SK-N-SH (cell line): ENCODE measurements at regions not wholly inside any gene's neighbourhood (a gene's known extent, or its start where the extent isn't known, plus 50 kb on each side); places are given as distances from the start of the nearest gene placed in this dataset.
"Not testable (repeated sequence)": the region's sequence is repeated elsewhere in the genome, so short reads cannot be mapped to it uniquely, and the experiment has no call there.

Source experiments
- CTCF ChIA-PET: fragments of 300-600, 350-600 bp; formaldehyde crosslinking; extraction: SDS; loops from one replicate; lab custom pipeline; 2021; lab: Yijun Ruan, JAX
- POLR2A ChIA-PET: fragments of 350-600 bp; sonication (Branson Sonifier 250); formaldehyde crosslinking; extraction: SDS; loops from one replicate; lab custom pipeline; 2020; ENCODE audit warnings: antibody characterized with exemption, inconsistent platforms; lab: Yijun Ruan, JAX
- DNase-seq: peaks from one replicate; pipeline ENCODE4 v3.0.0; 2012
- H2AFZ ChIP-seq: fragments of 200-600 bp; sonication (generic); 2 replicates; pipeline ENCODE4 v1.8.1; 2016; ENCODE audit warnings: antibody characterized with exemption, mild to moderate bottlenecking, low read depth
- H3F3A ChIP-seq: fragments of 200-600 bp; sonication (generic); replicated peaks from 2 replicates; pipeline ENCODE3; 2016; ENCODE audit warnings: antibody characterized with exemption, mild to moderate bottlenecking; ENCODE audit not compliant: insufficient read depth
- H3K27ac ChIP-seq, 2 experiments: fragments of 200-500 bp in 1 of 2; fragments of 200-600 bp in 1 of 2; sonication (Bioruptor generic) in 1 of 2; sonication (generic), shearing (Covaris generic) in 1 of 2; 2 replicates each; pipeline versions ENCODE4 v1.5.1 to v1.6.1; 2014 to 2016; ENCODE audit warnings: low read depth in 2 of 2, inconsistent platforms in 1 of 2, low read length in 1 of 2, mild to moderate bottlenecking in 1 of 2, mixed read lengths in 1 of 2
- H3K27me3 ChIP-seq: fragments of 200-600 bp; sonication (generic), shearing (Covaris generic); 2 replicates; pipeline ENCODE4 v1.6.1; 2016; ENCODE audit warnings: mixed run types; ENCODE audit not compliant: insufficient read depth
- H3K36me3 ChIP-seq, 2 experiments: fragments of 200-500 bp in 1 of 2; fragments of 200-600 bp in 1 of 2; sonication (Bioruptor generic) in 1 of 2; sonication (generic) in 1 of 2; replicated peaks in 1 of 2; 2 replicates each; pipeline versions ENCODE3 to v1.5.1; 2014 to 2016; ENCODE audit warnings: low read length in 1 of 2, mild to moderate bottlenecking in 1 of 2; ENCODE audit not compliant: insufficient read depth in 2 of 2, control insufficient read depth in 1 of 2
- H3K4me1 ChIP-seq, 2 experiments: fragments of 200-500 bp in 1 of 2; fragments of 200-600 bp in 1 of 2; sonication (Bioruptor generic) in 1 of 2; sonication (generic), shearing (Covaris generic) in 1 of 2; 2 replicates each; pipeline versions ENCODE4 v1.5.1 to v1.6.1; 2014 to 2016; ENCODE audit warnings: low read depth in 1 of 2, low read length in 1 of 2, mixed run types in 1 of 2; ENCODE audit not compliant: insufficient read depth in 2 of 2, control insufficient read depth in 1 of 2
- H3K4me2 ChIP-seq: fragments of 200-600 bp; sonication (generic), shearing (Covaris generic); 2 replicates; pipeline ENCODE4 v1.6.1; 2017; ENCODE audit warnings: mixed run types
- H3K4me3 ChIP-seq, 2 experiments: fragments of 200-500 bp in 1 of 2; fragments of 200-600 bp in 1 of 2; sonication (Bioruptor generic) in 1 of 2; sonication (generic), shearing (Covaris generic) in 1 of 2; 2 replicates each; pipeline versions ENCODE4 v1.5.1 to v1.8.1; 2014 to 2016; ENCODE audit warnings: low read depth in 2 of 2, inconsistent platforms in 1 of 2, low read length in 1 of 2, mild to moderate bottlenecking in 1 of 2, mixed read lengths in 1 of 2, moderate library complexity in 1 of 2
- H3K79me2 ChIP-seq: fragments of 200-600 bp; sonication (generic); 2 replicates; pipeline ENCODE4 v1.8.1; 2017; ENCODE audit warnings: mild to moderate bottlenecking; ENCODE audit not compliant: insufficient read depth
- H3K9ac ChIP-seq: fragments of 200-600 bp; sonication (generic); 2 replicates; pipeline ENCODE4 v1.6.1; 2017; ENCODE audit warnings: mixed run types
- H3K9me2 ChIP-seq: fragments of 200-600 bp; sonication (generic); 2 replicates; pipeline ENCODE4 v1.6.1; 2017; ENCODE audit warnings: mixed run types
- H3K9me3 ChIP-seq: fragments of 200-600 bp; sonication (generic); 2 replicates; pipeline ENCODE4 v1.6.1; 2017; ENCODE audit warnings: mixed run types, mild to moderate bottlenecking, moderate library complexity
- H4K20me1 ChIP-seq: fragments of 200-600 bp; sonication (generic); 2 replicates; pipeline ENCODE4 v1.6.1; 2017; ENCODE audit warnings: mild to moderate bottlenecking, mixed run types; ENCODE audit not compliant: insufficient read depth
- WGBS: methylation state at CpG from one replicate; pipeline ENCODE4 v1.1.6; 2017; ENCODE audit warnings: low lambda C conversion rate; 5-methylcytosine and 5-hydroxymethylcytosine counted together

DNA sequence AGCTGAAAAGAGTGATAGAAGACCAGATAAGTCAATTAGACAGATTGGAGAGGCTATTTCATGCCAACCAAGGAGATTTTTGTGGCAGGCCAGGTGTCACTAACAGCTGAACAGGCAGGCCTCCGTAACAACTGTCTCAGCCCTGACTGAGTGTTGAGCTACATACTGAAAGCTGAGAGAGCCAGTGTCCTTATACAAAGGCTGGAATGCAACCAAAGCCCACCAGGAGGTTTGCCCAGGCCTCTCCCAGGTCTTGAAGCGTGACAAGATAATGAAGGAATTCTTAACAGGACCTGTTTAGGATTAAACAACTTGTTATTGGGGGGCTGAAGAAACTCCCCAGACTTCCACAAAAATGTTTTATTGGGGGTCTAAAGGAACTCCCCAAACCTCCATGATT, 290.2 kb upstream of the FRG1 start:
- H3K9ac ChIP-seq, CTCF ChIA-PET, DNase-seq, H3K4me3 ChIP-seq, H2AFZ ChIP-seq, POLR2A ChIA-PET, H3K36me3 ChIP-seq, H3K9me2 ChIP-seq, H3K27me3 ChIP-seq, H3K27ac ChIP-seq, H3K4me2 ChIP-seq, H3K4me1 ChIP-seq, H3F3A ChIP-seq, H3K79me2 ChIP-seq, H3K9me3 ChIP-seq, H4K20me1 ChIP-seq: not testable (repeated sequence)
- whole genome bisulfite sequencing: 41% methylated on average over 2 of the region's 2 CpGs

DNA sequence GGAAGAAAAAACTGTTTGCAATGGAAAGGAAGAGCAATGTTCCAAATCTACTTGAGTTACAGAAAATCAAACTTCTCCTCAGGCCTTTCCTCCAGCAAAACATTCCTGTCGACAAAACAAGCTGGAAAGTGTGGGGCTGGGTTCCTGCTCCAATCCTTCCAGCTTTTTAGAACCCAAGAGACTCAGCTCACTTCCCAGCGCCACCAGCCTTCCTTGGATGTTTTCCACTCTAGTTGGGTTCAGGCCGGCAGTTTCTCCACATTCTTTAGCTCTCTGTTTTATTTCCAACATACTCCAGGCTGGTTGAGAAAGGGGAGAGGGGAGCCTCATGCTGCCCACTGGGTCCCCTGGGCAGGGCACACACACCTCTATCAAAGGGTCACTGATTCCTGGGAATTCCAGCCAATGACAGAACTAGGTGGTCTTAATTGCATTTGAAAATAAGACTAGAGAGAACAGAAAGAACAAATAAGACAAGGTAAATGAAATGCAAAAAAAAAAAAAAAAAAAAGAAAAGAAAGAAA, 287.5 kb upstream of the FRG1 start:
- H3K36me3 ChIP-seq, H3K9ac ChIP-seq, H3K9me3 ChIP-seq, H3K4me2 ChIP-seq, POLR2A ChIA-PET, H4K20me1 ChIP-seq, H2AFZ ChIP-seq, CTCF ChIA-PET, H3K4me3 ChIP-seq, H3K4me1 ChIP-seq, H3F3A ChIP-seq, H3K27me3 ChIP-seq, DNase-seq, H3K9me2 ChIP-seq, H3K27ac ChIP-seq, H3K79me2 ChIP-seq: not testable (repeated sequence)
- WGBS: no CpG with 5 or more reads among the region's 3 CpGs

DNA sequence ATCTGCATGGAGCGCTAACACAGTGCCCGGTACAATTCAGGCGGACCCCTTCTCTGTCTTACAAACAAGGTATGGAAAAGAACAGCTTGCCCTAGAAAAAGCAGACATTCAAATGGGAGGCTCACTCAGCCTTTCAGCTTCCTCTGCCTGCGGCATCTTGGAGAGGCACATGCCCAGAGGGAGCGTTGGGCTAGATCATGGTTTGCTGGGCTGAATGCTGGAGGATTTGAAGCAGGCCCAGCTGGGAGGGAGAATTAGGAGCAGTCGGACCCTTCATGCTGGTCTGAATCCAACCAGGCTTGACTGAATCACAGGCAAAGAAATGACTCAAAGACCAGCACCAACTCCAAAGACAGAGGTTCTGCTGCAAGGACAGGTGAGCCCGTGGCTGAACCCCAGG, 286.7 kb upstream of the FRG1 start:
- H3K9me3 ChIP-seq, H3K36me3 ChIP-seq, H2AFZ ChIP-seq, H3K79me2 ChIP-seq, CTCF ChIA-PET, H3K9me2 ChIP-seq, H3K9ac ChIP-seq, H3K4me2 ChIP-seq, H4K20me1 ChIP-seq, POLR2A ChIA-PET, H3K4me3 ChIP-seq, H3K4me1 ChIP-seq, H3K27ac ChIP-seq, DNase-seq, H3F3A ChIP-seq, H3K27me3 ChIP-seq: not testable (repeated sequence)
- WGBS: 71% methylated on average over 4 of the region's 7 CpGs

DNA sequence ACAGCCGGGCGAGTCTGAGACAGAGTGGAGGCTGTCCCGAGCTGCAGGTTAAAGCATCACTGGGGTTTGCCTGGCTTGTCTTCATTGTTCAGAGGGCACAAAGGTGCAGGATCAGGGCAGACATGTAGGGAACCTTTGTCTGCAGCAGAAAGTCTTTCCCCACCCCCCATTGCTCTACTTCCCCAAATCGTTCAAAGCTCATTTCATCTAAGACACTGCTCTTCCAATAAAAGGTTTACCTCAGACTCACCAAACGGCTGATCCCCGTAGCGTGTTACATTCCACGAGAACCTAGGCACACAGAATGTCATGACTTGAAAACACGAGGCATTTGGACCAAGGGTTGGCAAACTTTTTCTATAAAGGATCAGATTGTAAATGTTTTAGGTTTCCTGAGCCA, 286.3 kb upstream of the FRG1 start:
- H3F3A ChIP-seq, H2AFZ ChIP-seq, DNase-seq, H3K9me3 ChIP-seq, H3K36me3 ChIP-seq, H3K9me2 ChIP-seq, H3K4me2 ChIP-seq, H3K27me3 ChIP-seq, H3K27ac ChIP-seq, H3K4me1 ChIP-seq, H3K9ac ChIP-seq, H3K79me2 ChIP-seq, CTCF ChIA-PET, POLR2A ChIA-PET, H4K20me1 ChIP-seq, H3K4me3 ChIP-seq: not testable (repeated sequence)
- 36% methylated on average over 6 of the region's 9 CpGs for WGBS

DNA sequence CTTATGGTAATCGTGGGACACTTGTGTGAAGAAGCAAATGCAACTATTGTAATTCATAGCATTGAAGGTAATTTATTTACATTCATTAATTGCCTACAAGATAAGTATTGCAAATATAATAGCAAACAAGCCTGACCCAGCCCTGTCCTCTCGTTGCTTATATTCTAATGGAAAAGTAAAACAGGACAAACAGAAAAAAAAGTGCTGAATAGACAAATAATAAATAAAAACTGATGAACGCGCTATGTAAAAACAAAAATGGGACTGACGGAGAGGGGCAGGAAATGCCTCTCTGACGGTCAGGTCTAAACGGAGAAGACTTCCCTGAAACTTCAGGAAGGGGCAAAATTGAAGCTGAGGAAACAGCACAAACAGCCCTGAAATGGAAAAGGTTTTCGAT, 284.9 kb upstream of the FRG1 start:
- H3F3A ChIP-seq, H3K9me3 ChIP-seq, DNase-seq, H3K9me2 ChIP-seq, H2AFZ ChIP-seq, H4K20me1 ChIP-seq, H3K4me2 ChIP-seq, H3K9ac ChIP-seq, POLR2A ChIA-PET, H3K4me1 ChIP-seq, H3K79me2 ChIP-seq, H3K27me3 ChIP-seq, CTCF ChIA-PET, H3K36me3 ChIP-seq, H3K4me3 ChIP-seq, H3K27ac ChIP-seq: not testable (repeated sequence)
- WGBS: 54% methylated on average over 8 of the region's 8 CpGs
